Glutamatergic neuron (in vitro differentiated cells): ENCODE measurements at regions not wholly inside any gene's neighbourhood (a gene's known extent, or its start where the extent isn't known, plus 50 kb on each side); places are given as distances from the start of the nearest gene placed in this dataset.
"Not testable (repeated sequence)": the region's sequence is repeated elsewhere in the genome, so short reads cannot be mapped to it uniquely, and the experiment has no call there.

Experiments
- DNase-seq: peaks from one replicate; pipeline ENCODE4 v3.0.0; 2022
- H3K27ac Mint-ChIP-seq: one replicate; pipeline ENCODE4 v1.8.0; 2020; ENCODE audit warnings: mild to moderate bottlenecking, mixed read lengths, inconsistent platforms; ENCODE audit not compliant: unreplicated experiment
- H3K27me3 Mint-ChIP-seq: one replicate; pipeline ENCODE4 v1.8.0; 2020; ENCODE audit warnings: mild to moderate bottlenecking, moderate library complexity, mixed read lengths, inconsistent platforms; ENCODE audit not compliant: unreplicated experiment
- H3K36me3 Mint-ChIP-seq: one replicate; pipeline ENCODE4 v1.8.0; 2020; ENCODE audit warnings: mild to moderate bottlenecking, mixed read lengths, inconsistent platforms; ENCODE audit not compliant: unreplicated experiment
- H3K4me1 Mint-ChIP-seq: one replicate; pipeline ENCODE4 v1.8.0; 2020; ENCODE audit warnings: mild to moderate bottlenecking, low read depth, mixed read lengths, inconsistent platforms; ENCODE audit not compliant: unreplicated experiment
- H3K4me3 Mint-ChIP-seq: one replicate; pipeline ENCODE4 v1.8.0; 2020; ENCODE audit warnings: mild to moderate bottlenecking, mixed read lengths, inconsistent platforms; ENCODE audit not compliant: unreplicated experiment
- H3K9me3 Mint-ChIP-seq: one replicate; pipeline ENCODE4 v1.8.0; 2020; ENCODE audit warnings: mild to moderate bottlenecking, moderate library complexity, mixed read lengths, inconsistent platforms; ENCODE audit not compliant: unreplicated experiment
- TF ChIP-seq, protein P1 (sequence below): fragments of 200-600 bp; sonication (generic); IDR thresholded peaks from one replicate; pipeline ENCODE4 v1.5.0; 2021; ENCODE audit not compliant: partially characterized antibody, unreplicated experiment

DNA sequence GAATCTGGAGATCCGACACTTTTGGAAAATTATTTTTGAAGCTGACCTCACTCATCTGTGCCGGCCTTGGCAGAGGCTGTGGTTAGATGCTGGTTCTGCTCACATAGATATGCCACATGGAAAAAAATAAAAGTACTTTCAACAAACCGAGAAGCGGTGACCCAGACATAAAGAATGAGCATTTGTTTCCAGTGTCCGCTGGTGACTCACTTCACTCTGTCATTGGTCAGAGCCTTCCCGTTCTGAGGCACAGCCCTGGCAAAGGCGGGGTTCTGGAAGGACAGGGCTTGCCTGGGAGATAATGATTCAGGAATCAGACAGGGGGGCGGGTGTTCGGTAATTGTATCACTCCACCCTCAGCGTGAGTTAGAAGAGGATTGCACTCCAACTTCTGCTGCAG is 172.4 kb upstream of the MXRA5 start:
- DNase-seq = no peak
- H3K4me1 Mint-ChIP-seq = no peaks in the 10 kb centered on the region
- no peak overlapping the region for H3K27ac Mint-ChIP-seq
- no peaks in the 10 kb centered on the region for H3K36me3 Mint-ChIP-seq
- TF ChIP-seq, protein P1, sequence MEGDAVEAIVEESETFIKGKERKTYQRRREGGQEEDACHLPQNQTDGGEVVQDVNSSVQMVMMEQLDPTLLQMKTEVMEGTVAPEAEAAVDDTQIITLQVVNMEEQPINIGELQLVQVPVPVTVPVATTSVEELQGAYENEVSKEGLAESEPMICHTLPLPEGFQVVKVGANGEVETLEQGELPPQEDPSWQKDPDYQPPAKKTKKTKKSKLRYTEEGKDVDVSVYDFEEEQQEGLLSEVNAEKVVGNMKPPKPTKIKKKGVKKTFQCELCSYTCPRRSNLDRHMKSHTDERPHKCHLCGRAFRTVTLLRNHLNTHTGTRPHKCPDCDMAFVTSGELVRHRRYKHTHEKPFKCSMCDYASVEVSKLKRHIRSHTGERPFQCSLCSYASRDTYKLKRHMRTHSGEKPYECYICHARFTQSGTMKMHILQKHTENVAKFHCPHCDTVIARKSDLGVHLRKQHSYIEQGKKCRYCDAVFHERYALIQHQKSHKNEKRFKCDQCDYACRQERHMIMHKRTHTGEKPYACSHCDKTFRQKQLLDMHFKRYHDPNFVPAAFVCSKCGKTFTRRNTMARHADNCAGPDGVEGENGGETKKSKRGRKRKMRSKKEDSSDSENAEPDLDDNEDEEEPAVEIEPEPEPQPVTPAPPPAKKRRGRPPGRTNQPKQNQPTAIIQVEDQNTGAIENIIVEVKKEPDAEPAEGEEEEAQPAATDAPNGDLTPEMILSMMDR = no peak
- no peak overlapping the region for H3K4me3 Mint-ChIP-seq
- no peaks in the 10 kb centered on the region for H3K9me3 Mint-ChIP-seq
- peaks cover 3% of the 10 kb centered on the region for H3K27me3 Mint-ChIP-seq

DNA sequence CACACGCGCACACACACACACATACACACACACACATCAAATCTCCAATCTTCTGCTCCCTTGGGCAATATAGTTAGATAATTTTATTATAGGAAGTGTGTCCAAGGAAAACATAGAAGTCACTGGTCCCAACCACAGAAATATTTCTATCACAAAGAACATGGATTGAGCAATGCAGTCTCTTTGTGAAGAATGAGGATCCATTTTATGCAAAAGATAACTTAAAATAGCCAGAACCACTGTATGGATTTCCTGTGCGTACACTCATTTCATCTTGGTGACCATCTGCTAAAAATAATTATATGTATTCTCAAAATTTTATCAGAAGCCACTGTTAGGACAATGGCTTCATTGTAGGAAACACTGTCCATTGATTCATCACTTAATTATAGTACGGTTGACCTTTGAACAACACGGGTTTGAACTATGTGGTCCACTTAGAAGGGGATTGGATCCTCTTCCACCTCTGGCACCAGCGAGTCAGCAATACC is 169.6 kb upstream of the MXRA5 start:
- no peak for DNase-seq
- Mint-ChIP-seq H3K27ac (no peak overlapping the region), H3K4me3 (no peak overlapping the region), H3K9me3 (peaks cover 1% of the 10 kb centered on the region), H3K36me3 (no peaks in the 10 kb centered on the region), H3K4me1 (no peaks in the 10 kb centered on the region), H3K27me3 (peaks cover 3% of the 10 kb centered on the region)
- TF ChIP-seq, protein P1 = no peak

DNA sequence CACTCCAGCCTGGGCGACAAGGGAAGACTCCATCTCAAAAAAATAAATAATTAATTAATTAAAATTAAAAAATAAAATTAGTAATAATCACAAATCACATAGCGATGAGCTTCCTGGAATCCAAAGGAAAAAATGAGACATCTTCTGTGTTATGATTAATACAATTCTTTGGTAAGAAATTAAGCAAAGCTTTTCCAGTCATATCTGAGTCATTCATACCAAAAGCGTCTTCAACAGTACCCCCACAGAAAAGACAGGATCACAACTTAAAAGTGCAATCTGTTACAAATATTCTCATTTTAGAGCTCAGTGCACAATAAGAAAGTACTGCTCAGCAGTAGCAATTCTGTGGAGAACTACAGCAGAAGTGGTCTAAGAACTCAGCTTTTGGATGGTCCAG is 168.5 kb upstream of the MXRA5 start:
- TF ChIP-seq, protein P1 = no peak
- Mint-ChIP-seq H3K4me3 (no peak overlapping the region), H3K36me3 (no peaks in the 10 kb centered on the region), H3K27ac (no peak overlapping the region), H3K27me3 (peaks cover 3% of the 10 kb centered on the region), H3K4me1 (no peaks in the 10 kb centered on the region), H3K9me3 (peaks cover 1% of the 10 kb centered on the region)
- DNase-seq = no peak

DNA sequence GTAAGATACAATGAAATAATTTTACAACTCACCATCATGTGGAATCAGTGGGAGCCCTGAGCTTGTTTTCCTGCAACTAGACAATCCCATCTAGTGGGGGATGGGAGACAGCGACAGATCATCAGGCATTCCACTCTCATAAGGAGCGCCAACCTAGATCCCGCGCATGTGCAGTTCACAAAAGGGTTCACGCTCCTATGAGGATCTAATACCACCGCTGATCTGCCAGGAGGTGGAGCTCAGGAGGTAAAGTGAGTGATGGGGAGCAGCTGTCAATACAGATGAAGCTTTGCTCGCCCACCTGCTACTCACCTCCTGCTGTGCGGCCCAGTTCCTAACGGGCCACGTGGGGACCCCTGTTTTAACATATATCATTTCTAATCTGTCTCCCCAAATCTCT is 165.7 kb upstream of the MXRA5 start:
- H3K4me1 Mint-ChIP-seq, H3K27ac Mint-ChIP-seq, H3K36me3 Mint-ChIP-seq, H3K9me3 Mint-ChIP-seq, H3K4me3 Mint-ChIP-seq, H3K27me3 Mint-ChIP-seq: not testable (repeated sequence)
- peak; percentile 17 for DNase-seq

GRCh38 chrX:3509934-3510333 is 163.5 kb upstream of the MXRA5 start:
- Mint-ChIP-seq H3K27me3 (no peaks in the 10 kb centered on the region), H3K4me3 (no peak overlapping the region), H3K4me1 (no peaks in the 10 kb centered on the region), H3K36me3 (no peaks in the 10 kb centered on the region), H3K27ac (no peak overlapping the region), H3K9me3 (peaks cover 1% of the 10 kb centered on the region)
- TF ChIP-seq, protein P1 = no peak
- no peak for DNase-seq

DNA sequence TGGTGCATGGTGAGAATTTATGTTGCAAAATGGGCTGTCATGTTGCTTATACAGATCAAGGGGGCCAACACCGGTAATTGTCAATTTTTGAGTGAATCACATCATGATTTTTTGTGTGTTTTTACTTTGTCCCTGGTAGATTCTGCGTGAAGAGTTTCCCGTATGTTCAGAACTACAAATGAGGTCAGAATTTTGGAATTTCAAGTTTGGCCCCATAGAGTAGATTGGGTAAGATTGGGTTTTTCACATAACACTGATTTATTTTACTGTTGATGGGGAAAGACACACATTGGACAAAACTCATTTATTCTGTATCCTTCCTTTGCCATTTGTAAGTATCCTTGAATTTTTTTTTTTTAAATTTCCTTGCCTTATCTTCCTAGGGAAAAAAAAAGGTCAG is 158.5 kb upstream of the MXRA5 start:
- no peak for DNase-seq
- Mint-ChIP-seq H3K27me3 (no peaks in the 10 kb centered on the region), H3K27ac (no peak overlapping the region), H3K4me3 (no peak overlapping the region), H3K4me1 (peaks cover 2% of the 10 kb centered on the region), H3K9me3 (no peaks in the 10 kb centered on the region), H3K36me3 (no peaks in the 10 kb centered on the region)
- TF ChIP-seq, protein P1 = no peak
